A549 (cell line): ENCODE measurements at regions not wholly inside any gene's neighbourhood (a gene's known extent, or its start where the extent isn't known, plus 50 kb on each side); places are given as distances from the start of the nearest gene placed in this dataset.

Source experiments
- ATAC-seq, 2 experiments: fragments of 200-7000 bp in 1 of 2; fragments of >200 bp in 1 of 2; cut with Nextera tagmentation in 1 of 2; cut with Tn5 transposase in 1 of 2; 3 replicates each; pipeline versions ENCODE4 v1.8.0 to v1.9.1; 2018 to 2020; ENCODE audit warnings: mild to moderate bottlenecking in 1 of 2, moderate library complexity in 1 of 2
- CTCF ChIA-PET: fragments of 300-600 bp; sonication (Branson Sonifier 250); formaldehyde crosslinking; extraction: SDS; loops from one replicate; lab custom pipeline; 2021; ENCODE audit warnings: antibody characterized with exemption, inconsistent platforms; lab: Yijun Ruan, JAX
- POLR2A ChIA-PET: fragments of 350-600 bp; formaldehyde crosslinking; extraction: SDS; loops from one replicate; lab custom pipeline; 2021; ENCODE audit warnings: antibody characterized with exemption, inconsistent platforms; lab: Yijun Ruan, JAX
- DNase-seq, 2 experiments: peaks; one replicate each; pipeline versions ENCODE4 v3.0.0 to v3.0.0-alpha.2; 2011 to 2016; ENCODE audit warnings: low read depth in 1 of 2, low spot score in 1 of 2
- FAIRE-seq: peaks from 2 replicates; lab custom pipeline; 2011; peaks lifted over from hg19 to GRCh38; lab: Jason Lieb, UNC
- H3K27ac ChIP-seq, 2 experiments: fragments of >200 bp; sonication (Bioruptor Twin); formaldehyde crosslinking; 3 replicates each; pipeline ENCODE4 v1.5.1; 2016 to 2017
- H3K4me1 ChIP-seq: fragments of >200 bp; sonication (Bioruptor Twin); formaldehyde crosslinking; 3 replicates; pipeline ENCODE4 v1.6.1; 2016
- H3K4me2 ChIP-seq: fragments of >200 bp; sonication (Bioruptor Twin); formaldehyde crosslinking; 3 replicates; pipeline ENCODE4 v1.6.1; 2016
- H3K4me3 ChIP-seq: fragments of >200 bp; sonication (Bioruptor Twin); formaldehyde crosslinking; 3 replicates; pipeline ENCODE4 v1.5.1; 2016
- H3K9me3 ChIP-seq: fragments of >200 bp; sonication (Bioruptor Twin); formaldehyde crosslinking; 3 replicates; pipeline ENCODE4 v1.6.1; 2016
- ATOH8 ChIP-seq: fragments of 250-450 bp; sonication (Bioruptor Pico); IDR thresholded peaks from 2 replicates; pipeline ENCODE4 v1.5.0; 2020; ENCODE audit warnings: low read depth, mild to moderate bottlenecking, moderate library complexity
- BCL3 ChIP-seq: fragments of >200 bp; sonication (Bioruptor Twin); formaldehyde crosslinking; IDR thresholded peaks from 3 replicates; pipeline ENCODE4 v1.6.1; 2016
- CBX2 ChIP-seq: fragments of 200-600 bp; sonication (generic); IDR thresholded peaks from 2 replicates; pipeline ENCODE4 v1.6.1; 2016; ENCODE audit warnings: low read depth, mild to moderate bottlenecking, borderline replicate concordance
- CBX8 ChIP-seq: fragments of 200-600 bp; sonication (generic); IDR thresholded peaks from 2 replicates; pipeline ENCODE4 v1.6.1; 2016
- CEBPB ChIP-seq, 2 experiments: fragments of >200 bp in 1 of 2; sonication (Bioruptor Twin) in 1 of 2; formaldehyde crosslinking in 1 of 2; IDR thresholded peaks; 2 replicates each; pipeline ENCODE4 v1.6.1; 2012 to 2016
- ELK1 ChIP-seq: fragments of 150-350 bp; IDR thresholded peaks from 2 replicates; pipeline ENCODE4 v1.6.1; 2014; ENCODE audit warnings: low read depth, mild to moderate bottlenecking, low read length
- FOSB ChIP-seq: fragments of 250-450 bp; sonication (Bioruptor Pico); IDR thresholded peaks from 2 replicates; pipeline ENCODE4 v1.5.0; 2020; ENCODE audit warnings: mild to moderate bottlenecking, moderate library complexity
- FOXS1 ChIP-seq: fragments of 250-450 bp; sonication (Bioruptor Pico); IDR thresholded peaks from 2 replicates; pipeline ENCODE4 v1.5.0; 2020; ENCODE audit warnings: mild to moderate bottlenecking, moderate library complexity
- HES2 ChIP-seq: fragments of >200 bp; sonication (Bioruptor Twin); formaldehyde crosslinking; IDR thresholded peaks from 2 replicates; pipeline ENCODE4 v1.6.1; 2016
- HEYL ChIP-seq: fragments of 250-450 bp; sonication (Bioruptor Pico); IDR thresholded peaks from 2 replicates; pipeline ENCODE4 v1.8.0; 2021; ENCODE audit warnings: mild to moderate bottlenecking, moderate library complexity
- HOXA7 ChIP-seq: fragments of 250-450 bp; sonication (Bioruptor Pico); IDR thresholded peaks from 2 replicates; pipeline ENCODE4 v1.5.0; 2020; ENCODE audit warnings: mild to moderate bottlenecking, moderate library complexity
- HOXB5 ChIP-seq: fragments of 250-450 bp; sonication (Bioruptor Pico); IDR thresholded peaks from 2 replicates; pipeline ENCODE4 v1.5.0; 2020; ENCODE audit warnings: mild to moderate bottlenecking, moderate library complexity
- JUN ChIP-seq, 2 experiments: fragments of >200 bp; sonication (Bioruptor Twin); formaldehyde crosslinking; IDR thresholded peaks; 2 replicates in 1 of 2; 3 replicates in 1 of 2; pipeline ENCODE4 v1.6.1; 2016 to 2017
- KDM5A ChIP-seq: fragments of 200-600 bp; sonication (generic); IDR thresholded peaks from 2 replicates; pipeline ENCODE4 v1.6.1; 2016; ENCODE audit warnings: antibody characterized with exemption, mild to moderate bottlenecking
- MAX ChIP-seq: IDR thresholded peaks from 2 replicates; pipeline ENCODE4 v1.6.1; 2012
- MAZ ChIP-seq: fragments of 150-350 bp; IDR thresholded peaks from 2 replicates; pipeline ENCODE4 v1.6.1; 2014; ENCODE audit warnings: antibody characterized with exemption, low read depth, low read length, borderline replicate concordance
- RARB ChIP-seq: fragments of 250-450 bp; sonication (Bioruptor Pico); IDR thresholded peaks from 2 replicates; pipeline ENCODE4 v1.8.0; 2021; ENCODE audit warnings: mild to moderate bottlenecking, moderate library complexity
- RNF2 ChIP-seq: fragments of 200-600 bp; sonication (generic); IDR thresholded peaks from 2 replicates; pipeline ENCODE4 v1.6.1; 2016; ENCODE audit warnings: low read depth, mild to moderate bottlenecking, antibody characterized with exemption, moderate library complexity, borderline replicate concordance
- SREBF2 ChIP-seq: fragments of 450-650 bp; IDR thresholded peaks from 2 replicates; pipeline ENCODE4 v1.6.1; 2014; ENCODE audit warnings: mild to moderate bottlenecking, moderate library complexity
- TFCP2L1 ChIP-seq: fragments of 250-450 bp; sonication (Bioruptor Pico); IDR thresholded peaks from 2 replicates; pipeline ENCODE4 v1.5.0; 2021; ENCODE audit warnings: mild to moderate bottlenecking
- TP53 ChIP-seq: fragments of 250-450 bp; sonication (Bioruptor Pico); IDR thresholded peaks from 2 replicates; pipeline ENCODE4 v1.5.0; 2021; ENCODE audit warnings: mild to moderate bottlenecking, moderate library complexity
- ZC3H11A ChIP-seq: fragments of 450-650 bp; IDR thresholded peaks from 2 replicates; pipeline ENCODE4 v1.6.1; 2014; ENCODE audit warnings: antibody characterized with exemption, mild to moderate bottlenecking
- ZFP36 ChIP-seq: fragments of 450-650 bp; IDR thresholded peaks from 2 replicates; pipeline ENCODE4 v1.6.1; 2014; ENCODE audit warnings: borderline replicate concordance; ENCODE audit not compliant: partially characterized antibody
- ZNF302 ChIP-seq: fragments of 250-450 bp; sonication (Bioruptor Pico); IDR thresholded peaks from 2 replicates; pipeline ENCODE4 v1.9.0; 2021; ENCODE audit warnings: inconsistent platforms, mild to moderate bottlenecking, moderate library complexity
- ZSCAN20 ChIP-seq: fragments of 250-450 bp; sonication (Bioruptor Pico); IDR thresholded peaks from 2 replicates; pipeline ENCODE4 v1.8.0; 2022; ENCODE audit warnings: mild to moderate bottlenecking, moderate library complexity
- WGBS: methylation state at CpG from one replicate; pipeline ENCODE4 v1.1.6; 2017; ENCODE audit errors: missing lambda C conversion rate; 5-methylcytosine and 5-hydroxymethylcytosine counted together

- peaks cover 10% of the 10 kb centered on the region; the same call in 2 of the 3 replicates for H3K4me1 ChIP-seq
- 43% methylated on average over 1 of the region's 1 CpG for WGBS
- H3K4me2 ChIP-seq: peak overlapping the region; percentile 18; the same call in 1 of the 3 replicates
- no peak for DNase-seq
- no peak overlapping the region for H3K4me3 ChIP-seq
- TF ChIP-seq TFCP2L1 (CRISPR knock-in tag): no peak
- TF ChIP-seq FOXS1 (CRISPR knock-in tag): no peak
- TF ChIP-seq ELK1: no peak
- TF ChIP-seq FOSB (CRISPR knock-in tag): no peak
- no peak for TF ChIP-seq CBX8
- TF ChIP-seq HEYL (CRISPR knock-in tag): no peak
- no peak for TF ChIP-seq RNF2
- no peak for TF ChIP-seq ATOH8
- TF ChIP-seq BCL3: no peak
- TF ChIP-seq ZFP36: no peak
- TF ChIP-seq RARB: no peak
- no peak for TF ChIP-seq HOXB5 (CRISPR knock-in tag)
- no peak for TF ChIP-seq CBX2
- TF ChIP-seq HES2: no peak
- TF ChIP-seq TP53: no peak
- TF ChIP-seq ZSCAN20: no peak
- no peak for TF ChIP-seq MAZ
- TF ChIP-seq ZC3H11A: no peak
- no peaks in the 10 kb centered on the region for H3K9me3 ChIP-seq
- H3K27ac ChIP-seq: no peak overlapping the region
- no peak for FAIRE-seq
- ChIA-PET POLR2A (no interaction called here), CTCF (interaction anchor here (1.2 kb wide), 1 partner anchor 250 kb away, joined by 4 read pairs; no protein-coding TSS in a partner anchor)
- no peak for ATAC-seq
These were observed 64.6 kb upstream of the RSPO3 start for GRCh38 chr6:127053875-127054235.

- ATAC-seq (no peak), FAIRE-seq (no peak), DNase-seq (no peak)
- no peak overlapping the region for H3K4me3 ChIP-seq
- peaks cover 10% of the 10 kb centered on the region; the same call in 2 of the 3 replicates for H3K4me1 ChIP-seq
- ChIA-PET CTCF (interaction anchor here (1.2 kb wide), 1 partner anchor 105 kb away, joined by 3 read pairs; no protein-coding TSS in a partner anchor), POLR2A (no interaction called here)
- H3K9me3 ChIP-seq: peaks cover 9% of the 10 kb centered on the region; the same call in 1 of the 3 replicates
- no peak overlapping the region for H3K27ac ChIP-seq
- no peak for TF ChIP-seq KDM5A
- TF ChIP-seq ELK1: no peak
- no peak for TF ChIP-seq JUN (IDR thresholded peaks at IDR 0.05)
- no peak for TF ChIP-seq HOXA7 (CRISPR knock-in tag)
- TF ChIP-seq ATOH8: no peak
- no peak for TF ChIP-seq ZNF302 (CRISPR knock-in tag)
- TF ChIP-seq CEBPB (IDR thresholded peaks at IDR 0.05): no peak
- no peak for TF ChIP-seq MAX
- TF ChIP-seq SREBF2: no peak
- no peak overlapping the region for H3K4me2 ChIP-seq
- WGBS: 93% methylated on average over 2 of the region's 2 CpGs
These were observed 60.4 kb upstream of the RSPO3 start for GRCh38 chr6:127058027-127058426.
